ENCODE measurements at regions not wholly inside any gene's neighbourhood (a gene's known extent, or its start where the extent isn't known, plus 50 kb on each side); places are given as distances from the start of the nearest gene placed in this dataset.

GRCh38 chr7:49706106-49706505, 67.3 kb upstream of the VWC2 start:
- TF ChIP-seq RCOR1 (IDR thresholded peaks at IDR 0.05; ENCODE audit: insufficient replicate concordance, low read length) (no peak), CTCF (conservative IDR thresholded peaks at IDR 0.05; ENCODE audit: low read depth, low read length) (no peak)

Data from IMR-90 (cell line).